ENCODE measurements at regions not wholly inside any gene's neighbourhood (a gene's known extent, or its start where the extent isn't known, plus 50 kb on each side); places are given as distances from the start of the nearest gene placed in this dataset.
A peak's percentile ranks its signal among the peaks of the same experiment; 100 is the strongest.
"Not testable (repeated sequence)": the region's sequence is repeated elsewhere in the genome, so short reads cannot be mapped to it uniquely, and the experiment has no call there.

- no peak for DNase-seq
These were observed 51.2 kb upstream of the SEC16B start for GRCh38 chr1:178020968-178021640.

GRCh38 chr1:178021950-178022349 is 52.1 kb upstream of the SEC16B start:
- no peak for DNase-seq

DNA sequence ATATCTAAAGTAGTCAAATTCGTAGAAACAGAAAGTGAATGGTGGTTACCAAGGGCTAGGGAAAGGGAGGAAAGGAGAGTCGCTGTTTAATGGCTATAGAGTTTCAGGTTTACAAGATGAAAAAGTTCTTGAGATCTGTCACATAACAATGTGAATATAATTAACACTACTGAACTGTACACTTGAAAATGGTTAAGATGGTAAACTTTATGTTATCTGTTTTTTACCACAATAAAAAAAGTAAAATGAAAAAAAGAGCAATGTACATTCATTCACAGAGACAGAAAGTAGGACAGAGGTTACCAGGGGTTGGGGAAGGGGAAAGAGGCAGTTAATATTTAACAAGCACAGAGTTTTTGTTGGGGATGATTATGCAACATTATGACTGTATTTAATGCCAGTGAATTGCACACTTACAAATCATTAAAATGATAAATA is 53.3 kb upstream of the SEC16B start:
- no peak for DNase-seq

DNA sequence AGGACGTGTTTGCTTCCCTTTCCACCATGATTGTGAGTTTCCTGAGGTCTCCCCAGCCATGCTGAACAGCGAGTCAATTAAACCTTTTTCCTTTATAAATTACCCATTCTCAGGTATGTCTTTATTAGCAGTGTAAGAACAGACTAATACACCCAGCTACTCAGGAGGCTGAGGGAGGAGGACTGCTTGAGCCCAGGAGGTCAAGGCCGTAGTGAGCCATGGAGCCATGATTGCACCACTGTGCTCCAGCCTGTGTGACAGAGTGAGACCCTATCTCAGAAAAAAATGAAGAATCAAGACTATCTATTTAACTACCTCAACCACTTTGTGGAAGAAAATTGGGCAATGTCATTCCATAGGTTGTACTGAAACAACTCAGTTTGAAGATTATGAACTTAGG is 54.6 kb upstream of the SEC16B start:
- DNase-seq, result no peak

DNA sequence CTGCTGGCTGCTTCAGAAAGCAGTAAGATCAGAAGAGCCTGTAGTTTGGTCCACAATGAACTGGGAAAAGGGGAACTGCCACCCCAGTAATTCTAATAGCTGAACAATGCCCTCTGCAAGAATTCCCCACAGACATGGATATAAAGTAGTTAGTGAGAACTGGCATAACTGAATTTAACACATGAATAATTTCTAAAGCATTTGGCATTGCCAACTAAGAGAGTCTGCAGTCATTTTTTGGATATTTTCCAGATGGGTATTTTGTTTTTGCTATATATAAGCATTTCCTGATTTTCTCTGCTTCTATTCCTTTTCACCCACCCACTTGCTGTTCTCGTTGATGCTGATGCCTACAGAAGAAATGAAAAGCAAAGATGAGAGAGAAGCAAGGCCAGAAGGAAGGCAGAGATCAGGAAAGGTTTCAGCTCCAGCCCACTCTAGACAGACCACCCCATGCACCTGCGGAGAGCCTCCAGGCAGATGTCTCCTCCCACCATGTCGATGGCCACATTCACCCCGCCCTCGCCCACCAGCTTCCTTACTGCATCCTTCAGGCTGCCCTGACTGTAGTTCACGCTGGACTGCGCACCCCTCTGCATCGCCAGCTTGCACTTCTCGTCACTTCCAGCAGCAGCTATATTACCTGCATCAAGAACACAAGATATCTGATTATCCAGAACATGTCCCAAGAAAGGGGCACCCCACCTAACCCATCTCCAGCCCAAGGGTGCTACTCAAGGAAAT is 55.9 kb upstream of the SEC16B start:
- no peak for DNase-seq

GRCh38 chr1:178028841-178029481 is 59.1 kb upstream of the SEC16B start:
- no peak for DNase-seq

DNA sequence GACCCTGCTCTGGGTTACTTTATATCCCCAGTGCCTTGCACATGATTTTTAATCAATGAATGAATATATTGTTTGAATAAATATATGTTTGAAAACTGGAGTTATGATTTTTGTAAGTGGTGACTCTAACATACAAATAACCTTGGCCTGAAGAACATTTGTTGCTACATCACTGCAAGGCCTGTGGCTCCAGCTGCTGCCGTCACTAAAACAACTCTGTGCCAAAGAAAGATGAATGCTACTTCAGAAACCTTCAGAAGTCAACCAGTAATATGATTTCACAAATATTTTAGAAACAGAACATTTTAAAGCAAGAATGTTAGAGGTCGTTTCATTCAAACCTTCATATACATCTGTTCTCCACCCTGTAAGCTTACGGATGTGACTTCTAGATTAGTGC is 60.6 kb upstream of the SEC16B start:
- DNase-seq, result no peak

DNA sequence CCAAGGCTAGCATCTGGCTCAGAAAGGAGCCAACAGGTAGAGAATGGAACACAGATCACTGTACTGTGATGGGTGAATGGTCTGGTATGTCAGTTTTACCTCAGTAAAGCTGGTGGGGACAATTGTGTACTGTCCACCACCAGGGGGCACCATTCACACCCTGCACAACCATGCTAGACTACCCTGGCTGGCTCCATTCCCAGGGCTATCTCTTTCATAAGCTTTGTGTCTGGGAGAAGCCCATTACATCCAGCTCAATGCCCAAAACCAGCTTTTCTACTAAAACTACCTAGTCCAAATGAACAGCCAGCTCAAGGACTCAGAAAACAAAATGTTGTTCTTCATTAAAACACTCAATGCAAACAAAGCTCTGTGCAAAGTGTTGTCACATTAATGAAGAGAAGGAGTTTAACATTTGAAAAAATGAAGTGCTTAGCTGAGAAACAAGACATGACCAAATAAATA is 62.0 kb upstream of the RASAL2 start:
- DNase-seq, result peak; percentile 91

DNA sequence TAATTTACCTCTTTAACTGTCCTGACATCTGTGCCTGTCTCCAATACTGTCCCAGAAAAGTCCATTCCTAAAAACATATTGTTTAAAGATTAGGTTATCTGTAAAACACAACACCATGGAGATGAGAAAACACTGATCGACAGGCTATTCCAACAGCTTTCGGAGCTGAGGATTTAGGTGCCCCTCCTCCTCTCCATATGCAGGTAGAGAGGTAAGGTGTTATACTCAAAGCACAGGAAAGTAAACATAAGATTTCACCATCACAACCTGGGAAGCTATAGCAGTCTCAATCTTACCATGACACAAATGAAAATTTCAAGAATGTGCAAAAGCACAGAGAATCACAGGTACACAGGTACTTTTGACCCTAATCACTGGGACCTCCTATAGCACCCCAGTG is 60.9 kb upstream of the RASAL2 start:
- no peak for DNase-seq

DNA sequence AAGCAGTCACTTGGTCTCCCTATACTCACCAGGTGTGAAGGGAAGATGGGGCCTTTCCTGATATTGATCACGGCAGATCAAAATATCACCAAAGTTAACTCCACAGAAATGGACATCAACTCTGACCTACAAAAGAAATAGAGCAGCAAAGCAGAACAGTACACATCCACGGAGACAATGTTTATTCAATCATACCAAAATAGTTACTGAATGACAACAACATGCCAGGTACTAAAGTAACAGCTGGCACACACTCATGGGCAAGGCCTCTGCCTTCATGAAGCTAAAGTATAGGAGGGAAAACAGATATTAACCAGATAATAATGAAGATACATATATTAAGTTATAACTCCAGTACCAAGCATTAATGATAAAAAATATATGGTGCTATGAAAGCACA is 59.2 kb upstream of the RASAL2 start:
- no peak for DNase-seq

DNA sequence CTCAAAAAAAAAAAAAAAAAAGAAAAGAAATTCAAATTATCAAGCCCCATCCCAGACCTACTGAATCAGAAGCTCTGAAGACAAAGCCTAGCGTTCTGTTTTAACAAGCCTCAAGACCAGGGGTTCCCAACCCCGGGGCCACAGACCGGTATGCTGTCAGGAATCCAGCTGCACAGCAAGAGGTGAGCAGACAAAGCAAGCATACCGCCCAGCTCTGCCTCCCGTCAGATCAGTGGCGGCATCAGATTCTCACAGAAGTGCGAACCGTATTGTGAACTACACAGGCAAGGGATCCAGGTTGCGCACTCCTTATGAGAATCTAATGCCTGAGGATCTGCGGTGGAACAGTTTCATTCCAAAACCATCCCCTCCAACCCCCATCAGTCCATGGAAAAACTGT is 57.8 kb upstream of the RASAL2 start:
- DNase-seq, result no peak

- peak; percentile 67 for DNase-seq
These were observed 56.2 kb upstream of the RASAL2 start for GRCh38 chr1:178037510-178038253.

GRCh38 chr1:178038372-178038771 is 55.5 kb upstream of the RASAL2 start:
- DNase-seq, result no peak

GRCh38 chr1:178039891-178040290 is 54.0 kb upstream of the RASAL2 start:
- DNase-seq, result no peak

GRCh38 chr1:178043940-178044339 is 50.0 kb upstream of the RASAL2 start:
- not testable (repeated sequence) for DNase-seq
